ENCODE measurements at regions not wholly inside any gene's neighbourhood (a gene's known extent, or its start where the extent isn't known, plus 50 kb on each side); places are given as distances from the start of the nearest gene placed in this dataset.

DNA sequence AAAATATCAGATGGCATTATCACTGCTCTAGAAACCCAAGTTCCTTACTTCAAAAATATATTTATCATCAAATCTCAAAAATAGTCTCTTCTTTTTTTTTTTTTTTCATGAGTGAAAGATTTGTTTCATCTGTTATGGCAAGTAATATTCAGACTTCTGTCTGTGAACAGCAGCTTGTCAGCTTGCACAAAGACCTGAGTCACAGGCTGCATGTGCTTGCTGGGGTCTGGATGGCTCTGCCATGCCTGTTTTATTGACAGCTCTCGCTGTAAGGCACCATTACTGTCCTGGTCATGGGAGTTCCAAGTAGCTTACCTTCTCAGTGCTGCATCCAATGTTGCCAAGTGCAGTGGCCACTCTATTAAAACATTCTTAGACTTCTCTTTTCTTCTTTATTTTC, 456.4 kb downstream of the GADD45G start:
- Histone ChIP-seq H4K20me1 (ENCODE audit: insufficient read depth, poor library complexity, severe bottlenecking) (no peaks in the 10 kb centered on the region), H3K79me2 (no peaks in the 10 kb centered on the region), H3K4me3 (no peak overlapping the region), H2AFZ (no peak overlapping the region), H3K9me3 (ENCODE audit: low read depth) (no peaks in the 10 kb centered on the region), H3K27ac (no peak overlapping the region), H3K36me3 (replicated peaks; ENCODE audit: insufficient read depth, low read depth) (no peaks in the 10 kb centered on the region), H3K27me3 (no peaks in the 10 kb centered on the region), H3K4me2 (no peak overlapping the region), H3K4me1 (ENCODE audit: insufficient read depth) (no peaks in the 10 kb centered on the region), H3K9me2 (replicated peaks; ENCODE audit: insufficient read depth) (no peaks in the 10 kb centered on the region)
- WGBS (ENCODE audit: low lambda C conversion rate, missing lambda C conversion rate), result 83% methylated on average over 1 of the region's 1 CpG
- no peak for DNase-seq (ENCODE audit: low spot score)
- TF ChIP-seq EZH2phosphoT487 (IDR thresholded peaks at IDR 0.05; ENCODE audit: low read depth, severe bottlenecking, unreplicated experiment) (no peak), EZH2 (IDR thresholded peaks at IDR 0.05; ENCODE audit: borderline replicate concordance) (no peak)
- TF ChIP-seq, protein P1, sequence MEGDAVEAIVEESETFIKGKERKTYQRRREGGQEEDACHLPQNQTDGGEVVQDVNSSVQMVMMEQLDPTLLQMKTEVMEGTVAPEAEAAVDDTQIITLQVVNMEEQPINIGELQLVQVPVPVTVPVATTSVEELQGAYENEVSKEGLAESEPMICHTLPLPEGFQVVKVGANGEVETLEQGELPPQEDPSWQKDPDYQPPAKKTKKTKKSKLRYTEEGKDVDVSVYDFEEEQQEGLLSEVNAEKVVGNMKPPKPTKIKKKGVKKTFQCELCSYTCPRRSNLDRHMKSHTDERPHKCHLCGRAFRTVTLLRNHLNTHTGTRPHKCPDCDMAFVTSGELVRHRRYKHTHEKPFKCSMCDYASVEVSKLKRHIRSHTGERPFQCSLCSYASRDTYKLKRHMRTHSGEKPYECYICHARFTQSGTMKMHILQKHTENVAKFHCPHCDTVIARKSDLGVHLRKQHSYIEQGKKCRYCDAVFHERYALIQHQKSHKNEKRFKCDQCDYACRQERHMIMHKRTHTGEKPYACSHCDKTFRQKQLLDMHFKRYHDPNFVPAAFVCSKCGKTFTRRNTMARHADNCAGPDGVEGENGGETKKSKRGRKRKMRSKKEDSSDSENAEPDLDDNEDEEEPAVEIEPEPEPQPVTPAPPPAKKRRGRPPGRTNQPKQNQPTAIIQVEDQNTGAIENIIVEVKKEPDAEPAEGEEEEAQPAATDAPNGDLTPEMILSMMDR (IDR thresholded peaks at IDR 0.05; ENCODE audit: poor library complexity), result no peak

DNA sequence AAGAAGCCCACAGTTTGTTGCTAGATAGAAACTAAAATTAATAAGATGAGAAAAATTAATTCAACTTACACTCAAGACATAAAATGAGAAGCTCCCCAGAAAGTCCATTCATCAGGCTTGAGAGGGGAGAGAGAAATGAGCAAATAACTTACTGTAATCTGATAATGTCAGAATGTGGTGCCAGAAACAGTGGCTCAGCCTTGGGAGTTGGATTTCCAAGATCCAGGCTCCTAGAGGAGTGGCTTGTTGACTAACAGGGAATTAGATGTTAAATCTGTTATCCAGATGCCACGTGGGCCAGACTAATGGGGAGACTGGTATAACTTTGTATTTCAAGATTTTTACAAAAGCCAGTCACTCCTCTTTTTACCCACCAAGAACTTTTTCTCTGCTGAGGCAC, 458.2 kb downstream of the GADD45G start:
- H3K4me3 ChIP-seq, result no peak overlapping the region
- H3K79me2 ChIP-seq, result no peaks in the 10 kb centered on the region
- H3K36me3 ChIP-seq (replicated peaks; ENCODE audit: insufficient read depth, low read depth), result no peaks in the 10 kb centered on the region
- no peaks in the 10 kb centered on the region for H3K4me1 ChIP-seq (ENCODE audit: insufficient read depth)
- DNase-seq (ENCODE audit: low spot score), result no peak
- no peaks in the 10 kb centered on the region for H3K27me3 ChIP-seq
- H4K20me1 ChIP-seq (ENCODE audit: insufficient read depth, poor library complexity, severe bottlenecking), result no peaks in the 10 kb centered on the region
- no peak overlapping the region for H2AFZ ChIP-seq
- H3K4me2 ChIP-seq, result no peak overlapping the region
- no peaks in the 10 kb centered on the region for H3K9me2 ChIP-seq (replicated peaks; ENCODE audit: insufficient read depth)
- WGBS (ENCODE audit: low lambda C conversion rate, missing lambda C conversion rate), result 59% methylated on average over 1 of the region's 1 CpG
- no peaks in the 10 kb centered on the region for H3K9me3 ChIP-seq (ENCODE audit: low read depth)
- H3K27ac ChIP-seq, result no peak overlapping the region
- TF ChIP-seq, protein P1 (IDR thresholded peaks at IDR 0.05; ENCODE audit: poor library complexity), result no peak
- TF ChIP-seq EZH2 (IDR thresholded peaks at IDR 0.05; ENCODE audit: borderline replicate concordance), result no peak

DNA sequence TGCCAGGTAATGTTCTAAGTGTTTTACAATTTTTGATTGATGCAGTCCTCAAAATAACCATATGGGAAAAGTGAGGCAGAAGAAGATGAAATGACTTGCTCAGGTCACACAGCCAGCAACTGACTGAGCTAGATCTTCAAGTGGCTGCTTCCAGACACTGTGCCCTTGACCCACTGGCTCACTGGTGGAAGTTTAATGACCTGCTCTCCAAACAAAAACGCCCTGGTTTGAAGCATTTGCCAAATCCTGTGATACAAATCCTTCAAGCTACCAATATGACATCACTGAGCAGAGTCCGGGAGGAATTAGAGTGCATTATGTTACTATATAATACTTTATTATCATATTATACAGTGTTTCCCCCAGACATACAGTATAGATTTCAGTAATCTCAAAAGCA, 459.4 kb downstream of the GADD45G start:
- no peaks in the 10 kb centered on the region for H3K9me2 ChIP-seq (replicated peaks; ENCODE audit: insufficient read depth)
- no peak overlapping the region for H3K4me3 ChIP-seq
- DNase-seq (ENCODE audit: low spot score), result no peak
- H3K79me2 ChIP-seq, result no peaks in the 10 kb centered on the region
- H3K27ac ChIP-seq, result no peak overlapping the region
- WGBS (ENCODE audit: low lambda C conversion rate, missing lambda C conversion rate), result 70% methylated on average over 2 of the region's 2 CpGs
- H3K9me3 ChIP-seq (ENCODE audit: low read depth), result no peaks in the 10 kb centered on the region
- no peaks in the 10 kb centered on the region for H3K4me1 ChIP-seq (ENCODE audit: insufficient read depth)
- no peak for TF ChIP-seq EZH2 (IDR thresholded peaks at IDR 0.05; ENCODE audit: borderline replicate concordance)
- TF ChIP-seq, protein P1 (IDR thresholded peaks at IDR 0.05; ENCODE audit: poor library complexity), result no peak
- no peaks in the 10 kb centered on the region for H4K20me1 ChIP-seq (ENCODE audit: insufficient read depth, poor library complexity, severe bottlenecking)
- no peaks in the 10 kb centered on the region for H3K36me3 ChIP-seq (replicated peaks; ENCODE audit: insufficient read depth, low read depth)
- no peaks in the 10 kb centered on the region for H3K27me3 ChIP-seq
- H2AFZ ChIP-seq, result no peak overlapping the region
- no peak overlapping the region for H3K4me2 ChIP-seq

DNA sequence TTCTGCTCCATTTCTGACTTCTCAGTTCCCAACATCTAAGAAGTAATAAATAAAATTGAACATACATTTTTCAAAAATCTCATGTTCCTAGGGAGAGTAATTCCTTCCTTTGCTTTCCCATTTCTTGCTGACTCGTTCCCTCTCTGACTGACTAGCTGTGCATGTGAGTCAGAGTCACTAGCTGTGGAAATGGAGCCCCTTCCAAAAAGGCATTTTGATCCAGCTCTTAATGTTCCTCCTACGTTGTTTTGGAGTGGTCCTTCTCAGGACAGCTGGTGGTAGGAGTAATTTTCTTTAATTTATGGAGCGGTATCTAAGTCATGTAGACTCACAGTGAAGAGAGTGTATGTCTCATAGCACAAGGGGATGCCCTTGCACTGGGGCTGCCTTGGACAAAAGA, 460.2 kb downstream of the GADD45G start:
- TF ChIP-seq EZH2 (IDR thresholded peaks at IDR 0.05; ENCODE audit: borderline replicate concordance), result no peak
- no peak for TF ChIP-seq EZH2phosphoT487 (IDR thresholded peaks at IDR 0.05; ENCODE audit: low read depth, severe bottlenecking, unreplicated experiment)
- TF ChIP-seq, protein P1 (IDR thresholded peaks at IDR 0.05; ENCODE audit: poor library complexity), result no peak

More for the DNA sequence above, 460.2 kb downstream of the GADD45G start:
- H3K79me2 ChIP-seq, result no peaks in the 10 kb centered on the region
- DNase-seq (ENCODE audit: low spot score), result no peak
- H3K4me2 ChIP-seq, result no peak overlapping the region
- H3K4me1 ChIP-seq (ENCODE audit: insufficient read depth), result no peaks in the 10 kb centered on the region
- no peaks in the 10 kb centered on the region for H3K9me3 ChIP-seq (ENCODE audit: low read depth)
- no peak overlapping the region for H2AFZ ChIP-seq
- no peaks in the 10 kb centered on the region for H3K36me3 ChIP-seq (replicated peaks; ENCODE audit: insufficient read depth, low read depth)
- no peaks in the 10 kb centered on the region for H3K27me3 ChIP-seq
- H3K4me3 ChIP-seq, result no peak overlapping the region
- no peak overlapping the region for H3K27ac ChIP-seq
- H4K20me1 ChIP-seq (ENCODE audit: insufficient read depth, poor library complexity, severe bottlenecking), result no peaks in the 10 kb centered on the region
- no peaks in the 10 kb centered on the region for H3K9me2 ChIP-seq (replicated peaks; ENCODE audit: insufficient read depth)
- 84% methylated on average over 3 of the region's 3 CpGs for WGBS (ENCODE audit: low lambda C conversion rate, missing lambda C conversion rate)

All from hepatocyte (in vitro differentiated cells).